Middle frontal gyrus (tissue), 1 donor: ENCODE measurements at regions not wholly inside any gene's neighbourhood (a gene's known extent, or its start where the extent isn't known, plus 50 kb on each side); places are given as distances from the start of the nearest gene placed in this dataset.
A peak's percentile ranks its signal among the peaks of the same experiment; 100 is the strongest.

Experiments used
- DNase-seq: peaks from one replicate; pipeline ENCODE4 v3.0.0-alpha.2; 2015; ENCODE audit warnings: low spot score; ENCODE audit errors: extremely low spot score

DNA sequence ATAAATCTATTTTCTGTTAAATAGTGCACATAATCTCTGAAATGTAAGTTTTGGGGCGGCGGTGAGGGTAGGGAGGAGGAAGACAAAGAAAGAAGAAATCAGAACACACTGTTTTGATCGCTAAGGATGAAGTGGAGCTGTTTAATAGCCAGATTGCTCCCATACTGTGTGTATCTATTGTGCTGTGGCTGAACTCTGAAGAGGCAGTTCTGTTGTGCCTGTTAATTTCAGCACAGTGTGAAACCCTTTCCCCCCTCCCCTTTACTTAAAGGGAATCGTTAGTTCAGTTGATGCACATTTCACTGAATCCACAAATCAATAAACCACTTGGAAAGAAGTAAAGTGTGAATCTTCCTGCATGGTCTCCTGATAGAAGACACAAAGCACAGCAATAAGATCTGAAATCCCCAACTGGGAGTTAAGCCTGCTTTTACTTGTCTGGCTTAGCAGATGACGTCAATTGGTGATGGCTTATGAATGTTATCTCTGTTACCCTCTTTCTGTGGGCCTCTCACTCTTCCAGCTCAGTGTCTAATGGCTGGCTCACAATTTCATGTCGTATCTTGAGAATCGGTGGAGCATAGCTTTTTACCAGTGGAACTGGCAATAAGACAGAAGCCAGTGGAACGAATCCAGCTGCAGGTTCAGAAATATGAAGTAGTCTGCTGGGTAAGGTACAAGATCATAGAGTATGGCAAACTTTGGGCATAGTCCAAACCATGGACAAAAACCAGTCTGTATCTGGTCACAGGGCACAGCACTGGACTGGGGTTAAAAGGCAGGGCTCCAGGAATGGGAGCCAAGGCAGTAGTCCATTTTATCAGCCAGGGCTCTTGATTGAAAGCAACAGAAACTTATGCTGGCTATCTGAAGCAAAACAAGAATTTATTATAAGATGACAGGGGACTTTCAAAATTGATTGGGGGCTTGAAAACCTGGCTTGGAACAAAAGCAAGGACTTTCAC is 413.5 kb upstream of the SEL1L start:
- DNase-seq, result no peak

DNA sequence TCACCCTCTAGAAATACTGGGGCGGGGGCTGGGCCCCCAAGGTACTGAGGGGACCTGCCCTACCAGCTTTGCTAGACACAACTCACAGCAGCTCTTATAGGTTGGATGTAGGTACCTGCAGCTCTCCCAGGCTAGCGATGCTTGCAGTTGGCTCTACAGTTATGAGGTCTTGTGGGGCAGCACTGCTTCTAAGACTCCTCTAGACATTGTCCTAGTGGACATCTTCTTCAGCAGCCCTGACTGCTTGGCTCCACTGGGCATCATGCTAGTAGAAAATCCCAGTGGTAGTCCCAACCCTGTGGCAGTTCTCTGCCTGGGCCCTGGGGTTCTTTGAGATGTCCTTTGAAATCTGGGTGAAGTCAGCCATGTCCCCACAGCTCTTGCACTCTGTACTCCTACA is 419.3 kb upstream of the SEL1L start:
- no peak for DNase-seq

DNA sequence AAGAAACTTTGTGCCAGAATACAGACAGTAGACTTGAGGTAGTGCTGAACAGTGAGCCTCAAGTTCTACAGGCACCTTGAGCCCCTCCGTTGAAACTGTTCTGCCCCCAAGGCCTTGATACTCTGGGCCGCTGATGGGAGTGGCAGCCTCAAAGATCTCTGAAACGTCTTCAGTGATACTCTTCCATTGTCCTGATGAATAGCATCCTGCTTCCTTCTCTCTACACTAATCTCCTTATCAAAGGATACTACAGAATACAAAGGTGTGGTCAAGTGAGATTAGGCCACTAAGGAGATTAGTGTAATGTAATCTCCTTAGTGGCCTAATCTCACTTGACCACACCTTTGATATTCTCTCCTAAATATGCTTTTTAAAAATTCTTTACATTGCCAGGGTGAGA is 419.8 kb upstream of the SEL1L start:
- no peak for DNase-seq

DNA sequence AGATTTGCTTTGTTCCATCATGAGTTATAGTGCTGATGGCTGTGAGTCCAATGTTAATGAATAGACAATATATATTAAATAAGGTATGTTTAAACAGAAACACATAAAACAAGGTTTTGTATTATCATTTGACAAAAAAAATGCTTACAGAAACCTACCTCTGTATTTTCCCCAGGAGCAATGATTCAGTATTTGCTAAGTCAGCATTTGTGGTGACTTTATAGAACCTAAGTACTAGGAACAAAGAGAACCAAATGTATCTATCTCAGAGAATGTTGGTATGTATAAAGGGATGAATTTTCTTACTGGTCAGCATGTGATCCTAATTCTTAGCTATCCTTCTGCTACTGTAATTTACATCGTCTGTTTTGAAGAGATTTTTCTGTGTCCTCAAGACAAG is 421.5 kb upstream of the SEL1L start:
- DNase-seq, result no peak

DNA sequence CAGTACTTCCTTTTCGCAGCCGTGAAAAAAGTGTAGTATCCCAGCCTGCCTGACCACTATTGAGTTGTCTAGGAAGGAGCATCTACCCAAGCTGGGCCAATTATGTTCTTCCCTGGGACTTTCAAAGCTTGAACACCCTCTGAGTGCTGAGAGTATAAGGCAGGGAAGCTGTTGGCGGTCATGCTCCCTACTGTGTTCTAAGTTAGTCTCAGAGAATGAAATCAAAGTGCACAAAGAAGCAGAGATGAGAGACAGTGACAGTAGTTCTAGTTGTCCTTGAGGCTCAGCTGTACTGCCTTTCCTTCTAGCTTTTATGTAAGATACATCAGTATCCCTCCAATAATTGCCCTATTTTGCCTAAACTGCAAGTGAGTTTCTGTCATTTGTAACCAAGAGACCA is 427.1 kb upstream of the SEL1L start:
- no peak for DNase-seq

- no peak for DNase-seq
These were observed 430.2 kb upstream of the SEL1L start for GRCh38 chr14:81963846-81964245.

- no peak for DNase-seq
These were observed 436.7 kb upstream of the SEL1L start for GRCh38 chr14:81970307-81970706.

DNA sequence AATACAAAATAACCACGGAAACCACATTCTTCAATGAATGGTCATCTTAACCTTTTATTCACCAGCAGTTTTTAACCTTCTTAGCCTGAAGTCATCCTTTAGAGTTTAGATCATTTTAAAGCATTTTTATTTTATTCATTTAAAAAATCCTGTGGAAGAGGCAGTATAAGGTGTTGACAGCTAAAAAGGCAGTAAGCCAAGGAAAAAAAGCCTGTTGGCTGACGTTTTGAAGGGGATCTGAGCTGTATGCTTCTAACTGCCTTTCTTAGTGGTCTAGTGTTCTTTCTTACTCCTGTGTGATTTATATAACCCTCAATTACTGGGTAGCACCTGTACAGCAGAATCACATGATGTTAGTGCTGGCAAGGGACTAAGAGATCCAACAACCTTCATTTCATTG is 438.3 kb upstream of the SEL1L start:
- no peak for DNase-seq

- no peak for DNase-seq
These were observed 438.9 kb upstream of the SEL1L start for GRCh38 chr14:81972601-81973000.

- no peak for DNase-seq
These were observed 440.9 kb upstream of the SEL1L start for GRCh38 chr14:81974543-81974942.

DNA sequence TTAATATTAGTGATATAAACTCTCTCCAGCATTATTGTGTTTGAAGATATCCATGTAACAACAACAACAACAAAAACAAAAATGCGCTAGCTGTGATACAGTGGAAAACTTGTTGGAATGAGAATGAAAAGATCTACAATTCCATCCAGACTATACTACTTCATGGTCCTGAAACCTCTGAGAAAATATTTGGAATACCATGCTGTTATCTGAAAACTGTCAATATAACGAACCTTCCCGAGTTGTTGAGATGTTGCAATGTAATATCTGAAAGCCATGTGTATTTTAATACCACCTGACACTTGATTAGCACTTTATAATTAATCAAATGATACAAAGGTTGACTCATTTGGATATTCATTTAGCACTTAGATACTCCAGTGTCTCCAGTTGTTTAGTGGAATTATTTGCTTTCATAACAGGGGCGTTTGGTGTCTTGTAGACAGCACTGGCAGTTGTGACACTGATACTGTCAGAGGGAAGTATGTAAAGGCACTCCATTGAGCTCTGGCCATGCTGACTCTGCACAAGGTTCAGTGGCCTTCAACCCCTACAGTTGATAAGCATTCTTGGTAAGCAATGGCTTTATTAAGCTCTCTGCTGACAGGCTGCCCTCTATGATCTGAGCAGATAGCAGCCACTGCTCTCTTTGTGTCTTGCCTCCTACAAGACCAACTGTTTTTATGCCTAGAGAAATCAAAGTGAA is 447.1 kb upstream of the SEL1L start:
- DNase-seq, result no peak

GRCh38 chr14:81981307-81981675 is 447.6 kb upstream of the SEL1L start:
- DNase-seq, result no peak

DNA sequence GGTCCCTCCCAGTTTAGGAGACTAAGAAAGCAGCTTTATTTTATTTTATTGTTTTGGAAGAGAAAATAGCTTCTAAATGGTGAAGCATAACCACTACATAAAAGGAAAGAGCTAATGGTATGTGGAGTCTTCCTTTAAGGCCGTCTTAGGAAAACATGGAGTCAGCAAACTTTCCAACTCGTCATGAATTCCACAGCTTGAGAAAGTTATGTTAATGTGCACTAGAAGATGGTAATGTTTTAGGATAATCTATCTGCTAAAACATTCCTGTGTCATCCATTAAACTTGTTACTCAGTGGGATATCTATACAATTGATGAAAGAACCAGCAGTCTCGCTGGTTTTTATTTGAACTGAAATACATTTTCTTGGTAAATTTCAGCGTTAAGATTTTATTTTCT is 448.4 kb upstream of the SEL1L start:
- no peak for DNase-seq

DNA sequence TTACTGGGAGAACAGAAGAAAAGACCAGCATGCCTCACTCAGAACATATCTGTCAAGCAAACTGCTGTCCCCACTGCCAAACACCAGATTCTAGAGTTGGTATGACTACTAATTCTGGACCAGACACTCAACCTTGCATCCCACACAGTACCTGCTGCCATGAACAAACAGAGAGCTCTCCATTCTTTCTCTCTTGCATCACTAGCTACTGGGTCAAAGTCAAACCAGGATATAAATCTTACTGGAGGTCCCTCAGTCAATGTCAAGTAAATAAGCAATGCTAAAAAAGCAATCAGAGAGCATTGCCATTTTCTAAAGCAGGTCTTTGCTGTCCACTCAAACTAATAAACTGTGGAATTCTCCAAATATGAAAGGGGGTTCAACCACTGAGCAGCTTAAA is 452.4 kb upstream of the SEL1L start:
- DNase-seq, result no peak

GRCh38 chr14:81989211-81989610 is 455.6 kb upstream of the SEL1L start:
- no peak for DNase-seq

DNA sequence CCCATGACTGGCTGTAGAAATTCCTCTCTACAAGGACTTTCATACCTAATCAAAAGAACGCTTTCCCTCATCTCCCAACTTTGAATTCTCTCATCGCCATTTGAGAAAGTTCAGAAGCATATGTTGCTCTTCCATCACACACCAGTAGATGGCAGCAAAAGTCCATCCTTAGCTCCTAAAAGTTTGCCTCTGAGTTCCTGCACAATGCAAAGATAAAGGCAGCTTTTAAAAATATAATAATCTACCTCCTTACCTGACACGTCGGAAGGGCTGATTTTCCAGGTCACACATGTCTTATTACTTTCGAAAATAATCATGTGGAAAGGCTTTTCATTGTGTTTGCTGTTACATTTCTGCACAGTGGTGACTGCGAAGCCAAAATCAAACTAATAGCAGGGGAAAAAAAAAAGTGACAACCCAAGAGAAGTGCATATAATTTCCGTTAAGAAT is 456.7 kb upstream of the SEL1L start:
- peak; percentile 66 for DNase-seq

DNA sequence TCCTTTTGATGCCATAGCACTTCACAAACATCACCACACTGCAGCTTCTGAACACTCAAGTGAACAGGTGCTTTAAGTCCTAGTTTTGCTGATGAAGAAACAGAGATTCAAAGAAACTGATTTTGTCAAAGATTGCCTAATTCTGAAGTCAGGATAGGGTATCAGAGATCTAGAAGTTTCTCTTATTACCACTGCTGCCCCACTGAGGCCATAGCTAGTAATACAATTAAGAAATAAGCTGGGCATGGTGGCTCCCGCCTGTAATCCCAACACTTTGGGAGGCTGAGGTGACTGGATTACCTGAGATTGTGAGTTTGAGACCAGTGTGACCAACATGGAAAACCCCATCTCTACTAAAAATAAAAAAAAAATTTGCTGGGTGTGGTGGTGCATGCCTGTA is 458.3 kb upstream of the SEL1L start:
- DNase-seq, result no peak

GRCh38 chr14:81993432-81993831 is 459.8 kb upstream of the SEL1L start:
- no peak for DNase-seq

DNA sequence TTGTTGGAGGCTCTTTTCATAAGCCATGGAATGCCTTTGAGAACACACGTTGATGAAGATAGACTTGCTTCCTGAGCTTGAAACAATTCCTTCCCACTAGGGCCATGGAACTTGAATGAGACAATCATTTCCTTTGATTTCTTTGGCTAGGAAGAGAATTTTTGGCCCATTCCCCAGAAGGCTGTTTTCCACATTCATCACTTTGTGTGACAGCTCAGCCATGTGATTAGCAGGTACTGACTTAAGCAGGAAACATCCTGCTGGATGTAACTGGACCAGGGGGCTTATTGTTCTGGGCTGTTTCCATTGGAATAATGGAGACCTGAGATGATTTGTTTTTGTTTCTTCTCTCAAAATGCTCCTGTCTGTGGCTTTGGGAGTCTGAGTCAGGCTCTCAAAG is 469.8 kb upstream of the SEL1L start:
- DNase-seq, result no peak

DNA sequence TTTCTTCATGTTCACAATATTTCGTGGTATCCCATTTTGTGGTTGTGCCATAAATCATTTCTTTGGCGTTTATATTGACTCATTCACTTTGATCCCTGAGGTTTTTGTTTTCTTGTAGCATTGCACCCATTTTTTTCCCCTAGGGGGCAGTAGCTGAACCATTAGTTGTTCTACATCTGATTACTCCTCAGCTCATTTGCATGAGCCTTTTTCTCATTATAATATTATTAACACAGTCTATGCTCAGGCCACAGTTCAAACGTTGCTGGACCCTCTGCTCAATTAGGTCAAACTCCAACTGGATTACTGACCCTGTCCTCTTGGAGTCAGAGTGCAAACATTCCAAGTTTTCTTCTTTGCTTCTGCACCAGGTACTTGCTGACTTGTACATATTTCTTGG is 475.4 kb upstream of the SEL1L start:
- no peak for DNase-seq

GRCh38 chr14:82009993-82010392 is 476.3 kb upstream of the SEL1L start:
- no peak for DNase-seq

GRCh38 chr14:82011460-82011859 is 477.8 kb upstream of the SEL1L start:
- no peak for DNase-seq

GRCh38 chr14:82029038-82029437 is 495.4 kb upstream of the SEL1L start:
- DNase-seq, result peak; percentile 40
